Colon (tissue), 2 donors: ENCODE measurements at regions not wholly inside any gene's neighbourhood (a gene's known extent, or its start where the extent isn't known, plus 50 kb on each side); places are given as distances from the start of the nearest gene placed in this dataset.

Source experiments
- FAIRE-seq: peaks from 2 replicates; lab custom pipeline; 2012; peaks lifted over from hg19 to GRCh38; lab: Jason Lieb, UNC
- donor health status: control.
- donor health status: control.

DNA sequence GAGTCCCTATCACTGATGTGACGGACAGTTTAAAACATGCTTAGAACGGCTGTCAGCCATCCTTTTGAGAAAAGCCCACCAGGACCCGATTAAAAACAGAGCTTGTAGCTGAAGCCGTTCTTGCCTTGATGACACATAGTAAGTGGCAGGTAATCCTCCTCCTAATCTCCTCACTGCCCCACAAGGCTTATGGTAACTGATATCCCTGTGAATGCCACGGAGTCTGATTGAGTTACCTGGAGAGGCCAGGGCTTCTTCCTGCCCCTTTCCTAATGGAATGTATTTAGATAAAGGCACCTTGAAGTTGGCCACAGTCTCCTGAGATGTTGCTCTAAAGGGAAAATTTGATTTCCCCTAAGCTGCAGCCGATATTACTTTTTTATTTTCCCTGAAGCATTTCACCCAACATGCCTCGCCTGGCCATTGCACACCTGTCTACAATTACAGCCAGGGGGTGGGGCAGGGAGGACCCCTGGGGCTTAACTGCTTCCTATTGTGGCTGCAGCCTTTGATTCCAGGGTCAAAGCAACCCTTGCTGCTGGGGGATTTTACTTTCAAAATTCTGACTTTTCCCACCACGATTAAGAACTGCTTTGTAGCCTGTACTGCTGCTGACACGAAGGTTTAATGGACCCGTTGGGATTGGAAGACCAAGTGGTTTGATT is 169.0 kb upstream of the GPR26 start:
- FAIRE-seq, result no peak

GRCh38 chr10:123500110-123500509 is 166.0 kb upstream of the GPR26 start:
- no peak for FAIRE-seq

DNA sequence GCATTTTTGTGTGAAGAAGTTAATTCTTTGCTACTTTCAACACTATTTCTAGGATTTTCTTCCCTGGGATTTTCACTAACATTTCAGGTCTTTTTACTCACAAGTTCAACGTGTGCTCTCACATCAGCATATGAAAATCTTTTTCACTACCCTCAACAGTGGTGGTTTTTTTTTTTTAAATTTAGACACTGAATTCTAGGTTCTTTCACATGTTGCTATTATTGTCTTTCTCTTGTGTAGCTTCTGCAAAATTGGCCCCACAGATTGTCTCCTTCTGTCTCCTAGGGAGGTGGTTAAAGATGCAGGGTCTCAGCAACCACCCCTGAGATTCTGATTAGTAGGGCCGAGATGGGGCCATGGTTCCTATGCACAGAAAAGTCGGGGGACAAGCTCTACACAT is 165.0 kb upstream of the GPR26 start:
- FAIRE-seq, result no peak

DNA sequence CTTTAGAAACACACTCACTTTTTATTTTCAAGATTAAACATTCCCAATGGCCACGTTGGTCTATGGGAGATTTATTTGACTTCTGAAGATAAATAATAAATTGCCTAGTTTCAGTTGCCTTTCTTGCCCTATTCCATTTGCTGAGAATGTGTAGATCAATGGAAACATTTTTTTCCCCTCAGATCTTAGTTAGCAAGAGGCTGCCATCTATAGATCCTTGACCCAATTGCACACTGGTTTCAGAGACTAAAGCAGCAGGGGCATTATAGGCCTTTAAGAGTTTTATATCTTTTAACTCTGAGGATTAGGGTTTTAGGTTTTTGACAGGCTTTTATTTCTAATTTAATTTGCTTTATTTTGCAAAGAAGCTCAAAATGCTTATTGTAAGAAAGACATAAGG is 163.2 kb upstream of the GPR26 start:
- FAIRE-seq, result no peak

DNA sequence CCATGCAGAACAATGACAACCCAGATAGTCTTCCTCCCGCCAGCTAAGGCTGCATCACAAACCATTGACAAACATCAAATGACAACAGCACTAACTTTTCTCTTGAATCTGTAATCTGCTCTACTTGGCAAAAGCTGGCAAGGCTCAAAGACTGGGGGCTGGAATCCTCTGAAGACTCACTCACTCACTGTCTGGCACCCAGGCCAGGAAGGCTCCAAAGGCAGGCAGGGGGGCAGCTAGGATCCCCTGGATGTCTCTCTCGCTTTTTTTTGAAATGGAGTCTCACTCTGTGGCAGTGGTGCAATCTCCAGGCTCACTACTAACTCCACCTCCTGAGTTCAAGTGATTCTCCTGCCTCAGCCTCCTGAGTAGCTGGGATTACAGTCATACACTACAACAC is 159.7 kb upstream of the GPR26 start:
- FAIRE-seq, result no peak

DNA sequence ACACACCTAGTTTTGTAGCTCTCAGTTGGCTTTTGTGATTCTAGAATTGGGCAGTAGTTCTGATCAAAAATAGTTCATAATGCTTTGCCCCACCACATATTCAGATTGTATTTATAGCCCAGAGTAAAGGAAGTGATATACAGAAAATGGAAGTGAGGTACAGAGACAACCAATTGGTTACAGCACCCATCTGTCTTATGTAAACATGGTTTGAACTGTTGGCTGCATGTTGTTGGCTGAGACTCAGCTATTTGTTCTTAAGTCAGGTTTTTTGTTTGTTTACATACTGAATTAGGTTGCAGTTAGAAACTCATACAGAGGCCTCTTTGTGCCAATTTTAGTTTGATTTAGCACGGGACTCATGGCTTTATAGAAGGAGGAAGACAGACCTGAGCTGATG is 158.9 kb upstream of the GPR26 start:
- no peak for FAIRE-seq

DNA sequence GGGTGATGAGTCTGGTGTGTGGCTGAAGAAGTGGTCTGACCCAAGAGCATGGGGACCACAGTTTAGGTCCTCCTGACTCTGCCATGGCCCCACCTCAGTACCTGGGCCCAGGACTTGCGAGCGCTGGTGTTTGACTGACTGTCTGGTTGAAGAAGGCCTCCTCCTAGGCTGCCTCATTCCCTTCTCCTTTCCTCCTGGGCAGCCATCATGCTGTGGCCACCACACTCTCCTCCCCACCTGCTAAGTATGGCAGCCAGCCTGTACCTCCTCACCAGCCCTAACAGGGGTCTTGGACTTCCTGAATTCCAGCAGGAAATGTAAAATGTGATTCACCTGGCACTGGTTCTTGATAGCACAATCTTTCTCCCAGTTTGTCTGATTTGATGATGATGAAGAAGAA is 156.8 kb upstream of the GPR26 start:
- no peak for FAIRE-seq

DNA sequence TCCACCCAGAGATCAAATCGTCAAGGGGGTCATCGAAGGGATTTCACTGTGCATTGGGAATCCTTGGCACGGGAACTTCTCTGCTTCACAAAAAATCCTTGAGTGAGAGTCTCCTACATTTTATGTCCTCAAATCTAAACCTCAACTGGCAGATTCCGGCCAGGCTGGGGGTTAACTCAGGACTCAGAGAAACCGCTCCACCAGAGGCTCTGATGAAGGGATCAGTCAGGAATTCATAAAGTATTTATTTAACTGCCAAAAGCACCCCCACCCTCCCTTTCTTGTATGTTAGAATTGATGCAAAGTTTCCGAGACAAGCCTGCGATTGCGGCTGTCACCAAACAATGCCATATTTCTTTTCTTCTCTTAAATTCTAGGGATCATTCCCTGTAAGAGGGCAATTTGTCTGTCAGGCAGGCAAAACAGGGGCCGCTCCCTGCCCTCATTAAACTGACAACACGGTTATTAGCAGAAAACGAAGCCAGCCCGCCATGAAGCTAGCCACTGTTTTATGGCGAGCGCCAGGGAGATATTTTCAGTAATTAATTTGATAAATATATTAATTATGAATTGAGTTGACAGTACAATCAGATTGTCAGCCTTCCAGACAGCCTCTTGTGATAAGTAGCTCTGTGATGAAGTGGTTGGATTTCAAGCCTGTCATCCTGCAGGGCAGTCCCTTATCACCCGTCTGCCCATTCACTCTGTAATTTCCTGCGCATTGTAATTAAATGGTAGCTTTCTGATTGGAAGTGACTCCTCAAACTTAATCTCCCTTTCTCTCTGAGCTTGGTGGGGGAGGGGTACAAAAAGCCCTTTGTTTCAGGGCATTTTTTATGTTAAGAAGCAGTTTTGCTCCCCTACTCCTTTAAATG is 153.0 kb upstream of the GPR26 start:
- FAIRE-seq, result no peak

GRCh38 chr10:123513870-123514269 is 152.3 kb upstream of the GPR26 start:
- FAIRE-seq, result no peak

GRCh38 chr10:123514996-123515395 is 151.2 kb upstream of the GPR26 start:
- FAIRE-seq, result no peak

- no peak for FAIRE-seq
These were observed 150.5 kb upstream of the GPR26 start for GRCh38 chr10:123515661-123516060.

DNA sequence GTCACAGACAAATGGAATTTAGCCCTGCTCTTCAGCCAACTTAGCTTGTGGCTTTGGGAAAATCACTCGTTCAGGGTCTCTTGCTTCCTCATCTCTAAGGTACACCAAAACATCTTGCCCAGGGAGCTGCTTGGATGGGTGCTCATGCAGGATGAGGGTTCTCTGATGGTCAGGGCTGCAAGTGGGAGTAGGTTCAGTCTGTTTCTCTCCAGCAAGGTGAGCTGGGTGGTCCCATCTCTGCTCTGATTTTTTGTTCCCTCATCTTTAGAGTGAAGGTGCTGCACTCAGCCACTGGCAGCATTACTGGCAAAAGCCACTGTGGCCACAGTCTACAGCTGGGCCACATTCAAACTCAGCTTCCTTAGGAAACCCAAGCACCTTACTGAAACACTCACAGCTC is 149.9 kb upstream of the GPR26 start:
- FAIRE-seq, result no peak

DNA sequence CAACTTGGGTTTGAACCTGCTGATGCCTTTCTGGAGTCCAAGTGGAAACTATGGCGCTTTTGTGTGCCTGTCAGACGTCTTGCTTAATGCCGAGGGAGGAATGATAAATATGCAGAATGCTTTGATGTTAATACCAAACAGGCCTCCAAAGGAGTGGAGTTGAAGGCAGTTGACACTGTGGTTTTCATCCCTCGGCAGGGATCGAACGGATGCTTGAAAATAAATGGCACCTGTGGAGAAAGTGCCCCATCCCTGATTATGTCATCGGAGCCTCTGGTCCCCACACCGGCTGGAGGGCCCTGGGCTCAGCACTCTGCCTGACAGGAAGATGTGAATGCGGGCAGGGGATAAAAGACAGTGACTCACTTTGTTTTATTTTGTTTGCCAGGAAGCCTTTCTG is 148.7 kb upstream of the GPR26 start:
- no peak for FAIRE-seq

DNA sequence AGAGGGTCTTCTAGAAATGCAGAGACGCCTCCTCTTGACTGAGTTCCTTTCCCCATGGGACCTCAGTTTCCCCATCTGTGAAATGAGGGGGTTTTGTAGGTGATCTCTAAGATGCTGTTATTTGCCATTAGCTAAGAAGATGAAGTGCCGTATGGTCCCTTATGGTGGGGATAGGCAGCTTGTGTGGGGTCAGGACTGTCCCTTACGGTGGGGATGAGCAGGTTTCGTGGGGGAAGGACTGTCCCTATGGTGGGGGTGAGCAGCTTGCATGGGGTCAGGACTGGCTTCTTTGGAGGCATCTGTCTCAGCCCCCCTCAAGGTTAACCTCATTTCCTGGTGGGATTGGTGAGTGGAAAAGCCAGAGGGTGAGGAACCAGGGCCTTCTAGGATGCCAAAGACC is 148.3 kb upstream of the GPR26 start:
- no peak for FAIRE-seq

- FAIRE-seq, result no peak
These were observed 147.4 kb upstream of the GPR26 start for GRCh38 chr10:123518765-123519164.

GRCh38 chr10:123519861-123520260 is 146.3 kb upstream of the GPR26 start:
- no peak for FAIRE-seq

DNA sequence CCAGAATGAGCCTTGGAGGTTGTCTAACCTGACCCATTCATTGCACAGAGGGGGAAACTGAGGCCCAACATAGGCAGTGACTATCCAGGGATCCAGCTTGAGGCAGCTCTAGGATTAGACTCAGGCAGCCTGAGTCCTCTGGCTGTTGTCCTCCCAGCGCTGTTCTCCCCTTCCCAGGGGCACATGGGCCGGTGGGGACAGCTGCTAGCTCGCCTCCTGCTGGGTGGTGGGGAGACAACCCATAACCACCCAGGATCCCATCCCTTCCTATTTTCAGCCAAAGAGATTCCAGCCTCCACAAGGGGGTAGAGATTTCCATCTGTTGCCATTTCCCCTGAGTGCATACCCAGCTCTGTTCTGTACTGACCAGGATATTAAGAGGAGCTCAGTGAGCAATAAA is 145.1 kb upstream of the GPR26 start:
- no peak for FAIRE-seq

DNA sequence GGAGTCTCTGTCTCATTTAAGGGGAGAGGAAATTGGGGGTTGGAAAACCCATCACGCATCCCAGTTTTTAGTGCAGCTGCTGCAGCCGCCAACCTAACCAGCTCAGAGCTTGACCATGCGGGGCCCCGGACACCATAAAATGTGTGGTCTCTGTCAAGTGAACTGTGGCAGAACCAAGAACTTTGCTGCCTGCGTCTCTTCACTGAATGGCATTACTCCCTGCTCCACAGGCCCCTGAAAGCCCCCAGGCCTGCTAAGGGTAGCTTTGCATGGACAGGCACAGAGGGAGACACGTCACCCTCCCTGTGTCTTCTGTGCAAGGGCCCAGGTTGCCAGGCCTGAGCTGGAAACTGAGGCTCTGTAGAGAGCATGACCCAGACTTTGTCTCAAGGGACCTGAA is 144.6 kb upstream of the GPR26 start:
- FAIRE-seq, result no peak

DNA sequence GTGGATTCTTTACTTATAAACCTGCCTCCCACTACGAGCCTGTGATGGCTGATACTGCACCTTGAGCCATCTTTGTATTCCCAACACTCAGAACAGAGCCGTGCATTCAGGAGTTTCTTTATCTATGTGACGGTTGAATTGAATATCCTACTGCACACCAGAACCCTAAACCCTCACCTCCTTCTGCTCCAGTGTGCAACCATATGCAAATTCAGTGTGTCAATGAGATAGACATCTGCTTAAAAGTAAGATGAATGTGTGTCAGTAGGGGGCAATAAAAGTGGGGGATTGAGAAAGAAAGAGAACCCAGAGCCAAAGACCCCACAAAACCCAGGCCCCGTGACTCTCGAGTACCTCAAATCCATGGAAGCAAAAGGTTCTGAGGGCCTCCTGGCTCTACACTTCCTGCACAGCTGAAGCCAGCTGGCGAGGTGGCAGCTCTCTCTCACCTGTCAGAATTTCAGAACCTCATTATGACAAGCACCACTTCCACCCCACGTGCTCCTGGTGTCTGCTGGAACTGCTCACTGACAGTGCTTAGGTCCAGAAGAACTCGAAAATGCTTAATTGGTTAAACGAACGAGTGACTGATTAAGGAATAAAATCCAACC is 143.3 kb upstream of the GPR26 start:
- FAIRE-seq, result no peak

DNA sequence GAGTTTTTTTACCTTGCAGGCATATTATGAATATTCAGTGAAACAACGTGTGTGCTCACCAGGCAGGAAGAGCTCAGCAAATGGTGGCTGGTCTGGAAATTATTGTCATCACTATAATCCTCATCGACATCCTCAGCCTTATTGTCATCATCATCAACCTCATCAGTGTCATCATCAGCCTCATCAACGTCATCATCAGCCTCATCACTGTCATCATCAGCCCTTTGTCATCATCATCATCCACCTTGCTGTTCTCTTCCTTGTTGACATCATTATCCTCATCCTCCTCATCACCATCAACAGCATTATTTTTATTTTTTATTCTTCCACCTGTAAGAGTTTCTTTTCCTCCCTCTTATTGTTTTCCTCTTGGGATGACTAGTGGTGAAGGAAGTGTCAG is 142.3 kb upstream of the GPR26 start:
- no peak for FAIRE-seq

GRCh38 chr10:123526356-123527064 is 139.6 kb upstream of the GPR26 start:
- FAIRE-seq, result no peak

GRCh38 chr10:123527151-123527550 is 139.0 kb upstream of the GPR26 start:
- FAIRE-seq, result no peak
